HepG2 (cell line): ENCODE measurements at regions not wholly inside any gene's neighbourhood (a gene's known extent, or its start where the extent isn't known, plus 50 kb on each side); places are given as distances from the start of the nearest gene placed in this dataset.

Experiments
- ATAC-seq: fragments of 200-7000 bp; cut with Tn5 transposase; 3 replicates; pipeline ENCODE4 v1.9.1; 2020; ENCODE audit warnings: mild to moderate bottlenecking, moderate library complexity
- BruUV-seq: library from RNA; stranded (reverse); fragments of 400-500 nt; replicated peaks from 2 replicates; lab custom pipeline; 2021; lab: Mats Ljungman, UMichigan
- CTCF ChIA-PET: fragments of 300-600 bp; formaldehyde crosslinking; extraction: SDS; loops from one replicate; lab custom pipeline; 2021; ENCODE audit warnings: low total read pairs, inconsistent platforms, low intra/inter-chr PET ratio; lab: Yijun Ruan, JAX
- POLR2A ChIA-PET: fragments of 350-600 bp; sonication (Branson Sonifier 250); formaldehyde crosslinking; loops from one replicate; lab custom pipeline; 2020; ENCODE audit warnings: antibody characterized with exemption, inconsistent platforms; lab: Yijun Ruan, JAX
- DNase-seq: peaks from one replicate; pipeline ENCODE4 v3.0.0-alpha.2; 2015; ENCODE audit warnings: low spot score
- FAIRE-seq: peaks from 3 replicates; lab custom pipeline; 2011; peaks lifted over from hg19 to GRCh38; lab: Jason Lieb, UNC
- H2AFZ ChIP-seq: one replicate; pipeline ENCODE4 v1.6.1; 2011; ENCODE audit warnings: low read length, inconsistent platforms
- H3K27ac ChIP-seq: fragments of 300-600 bp; 3 replicates; pipeline ENCODE4 v1.8.0; 2011; ENCODE audit warnings: mixed run types, mild to moderate bottlenecking, mixed read lengths, low read length, inconsistent platforms; ENCODE audit not compliant: insufficient read depth; ENCODE audit errors: extremely low read length
- H3K27me3 ChIP-seq, 2 experiments: fragments of 200-600 bp in 1 of 2; 2 replicates in 1 of 2; 3 replicates in 1 of 2; pipeline versions ENCODE4 v1.6.0 to v1.8.0; 2011; ENCODE audit warnings: low read length in 2 of 2, mild to moderate bottlenecking in 2 of 2, moderate library complexity in 2 of 2, inconsistent platforms in 1 of 2; ENCODE audit not compliant: insufficient read depth in 2 of 2, control insufficient read depth in 1 of 2
- H3K36me3 ChIP-seq, 2 experiments: fragments of 200-600 bp in 1 of 2; replicated peaks in 1 of 2; 2 replicates in 1 of 2; 3 replicates in 1 of 2; pipeline versions ENCODE4 v1.5.1 to v1.8.0; 2011; ENCODE audit warnings: low read length in 2 of 2, inconsistent platforms in 1 of 2; ENCODE audit not compliant: insufficient read depth in 2 of 2, control insufficient read depth in 1 of 2
- H3K4me1 ChIP-seq: 2 replicates; pipeline ENCODE4 v1.5.1; 2012; ENCODE audit warnings: low read length, inconsistent platforms; ENCODE audit not compliant: insufficient read depth
- H3K4me2 ChIP-seq: 2 replicates; pipeline ENCODE4 v1.6.0; 2011; ENCODE audit warnings: low read depth, low read length, inconsistent platforms
- H3K4me3 ChIP-seq, 3 experiments: fragments of 200-600 bp in 1 of 3; sonication (generic), shearing (Covaris generic) in 1 of 3; replicated peaks in 1 of 3; 2 replicates each; pipeline ENCODE4 v1.5.1; 2011 to 2016; ENCODE audit warnings: low read length in 3 of 3, inconsistent platforms in 2 of 3, low read depth in 2 of 3, mild to moderate bottlenecking in 2 of 3, control low read depth in 1 of 3, mixed read lengths in 1 of 3; ENCODE audit not compliant: insufficient read depth in 1 of 3
- H3K79me2 ChIP-seq: one replicate; pipeline ENCODE4 v1.6.1; 2011; ENCODE audit warnings: low read length, inconsistent platforms; ENCODE audit not compliant: insufficient read depth
- H3K9ac ChIP-seq: 2 replicates; pipeline ENCODE4 v1.6.0; 2011; ENCODE audit warnings: mild to moderate bottlenecking, low read depth, low read length, inconsistent platforms; ENCODE audit not compliant: insufficient read depth
- H3K9me3 ChIP-seq: 2 replicates; pipeline ENCODE4 v1.5.1; 2012; ENCODE audit warnings: mild to moderate bottlenecking, low read length
- H4K20me1 ChIP-seq: 2 replicates; pipeline ENCODE4 v1.6.0; 2011; ENCODE audit warnings: inconsistent platforms, mild to moderate bottlenecking, low read length, moderate library complexity; ENCODE audit not compliant: insufficient read depth
- CEBPG ChIP-seq: IDR thresholded peaks from 2 replicates; pipeline ENCODE4 v1.6.1; 2016
- DMTF1 ChIP-seq: sonication (generic); formaldehyde crosslinking; IDR thresholded peaks from 2 replicates; pipeline ENCODE4 v1.4.0; 2020; ENCODE audit warnings: mild to moderate bottlenecking, missing genetic modification reagents
- HMGXB3 ChIP-seq: sonication (generic); formaldehyde crosslinking; IDR thresholded peaks from 2 replicates; pipeline ENCODE4 v1.4.0; 2020; ENCODE audit warnings: missing genetic modification reagents, borderline replicate concordance
- HOXD1 ChIP-seq: sonication (generic); formaldehyde crosslinking; IDR thresholded peaks from 2 replicates; pipeline ENCODE4 v1.5.0; 2020; ENCODE audit warnings: missing genetic modification reagents
- NAIF1 ChIP-seq: sonication (generic); formaldehyde crosslinking; IDR thresholded peaks from 2 replicates; pipeline ENCODE4 v1.5.0; 2020; ENCODE audit warnings: mild to moderate bottlenecking, missing genetic modification reagents, borderline replicate concordance
- POLR2AphosphoS5 ChIP-seq: IDR thresholded peaks from 2 replicates; pipeline ENCODE4 v1.6.1; 2012; ENCODE audit warnings: low read depth, low read length
- RNF219 ChIP-seq: sonication (generic); formaldehyde crosslinking; IDR thresholded peaks from 2 replicates; pipeline ENCODE4 v1.5.0; 2020; ENCODE audit warnings: mild to moderate bottlenecking, missing genetic modification reagents
- SP2 ChIP-seq: sonication (generic); formaldehyde crosslinking; IDR thresholded peaks from 2 replicates; pipeline ENCODE4 v1.5.1; 2020; ENCODE audit warnings: mild to moderate bottlenecking, missing genetic modification reagents
- SRF ChIP-seq: IDR thresholded peaks from 2 replicates; pipeline ENCODE4 v1.6.1; 2011; ENCODE audit warnings: mild to moderate bottlenecking, low read depth, low read length, moderate library complexity
- ZMYM2 ChIP-seq: sonication (generic); formaldehyde crosslinking; IDR thresholded peaks from 2 replicates; pipeline ENCODE4 v1.8.0; 2022; ENCODE audit warnings: mild to moderate bottlenecking, missing genetic modification reagents
- ZMYM3 ChIP-seq: sonication (generic); formaldehyde crosslinking; IDR thresholded peaks from 2 replicates; pipeline ENCODE4 v1.5.1; 2020; ENCODE audit warnings: mild to moderate bottlenecking, missing genetic modification reagents
- ZNF83 ChIP-seq: sonication (generic); formaldehyde crosslinking; IDR thresholded peaks from 2 replicates; pipeline ENCODE4 v1.4.0; 2020; ENCODE audit warnings: missing genetic modification reagents, mild to moderate bottlenecking, borderline replicate concordance
- WGBS: methylation state at CpG from one replicate; pipeline ENCODE4 v1.1.6; 2017; ENCODE audit warnings: low lambda C conversion rate; 5-methylcytosine and 5-hydroxymethylcytosine counted together
- in situ Hi-C: cut with HindIII; loops from 2 replicates; pipeline ENCODE4 v1.10.0; 2017; ENCODE audit warnings: low pct_unique_long_range_greater_than_20kb; ENCODE audit not compliant: extremely low pct_ligation_motif_present
- intact Hi-C: fragments of 100-400 bp; cut with micrococcal nuclease; formaldehyde crosslinking; loops from one replicate; pipeline ENCODE4 v1.10.0; 2022; ENCODE audit not compliant: unreplicated experiment

- 33% methylated on average over 7 of the region's 7 CpGs for WGBS
- H4K20me1 ChIP-seq, result no peaks in the 10 kb centered on the region
- DNase-seq, result no peak
- no peak for FAIRE-seq
- no peak overlapping the region for H3K27ac ChIP-seq
- no peak overlapping the region for H2AFZ ChIP-seq
- no peak overlapping the region for H3K4me2 ChIP-seq
- no peaks in the 10 kb centered on the region for H3K79me2 ChIP-seq
- H3K4me3 ChIP-seq, result no peak overlapping the region
- BruUV-seq, result no TSS peak
- TF ChIP-seq NAIF1 (CRISPR knock-in tag) (no peak), SP2 (CRISPR knock-in tag) (no peak), HOXD1 (CRISPR knock-in tag) (no peak), ZMYM3 (CRISPR knock-in tag) (no peak), SRF (no peak), DMTF1 (CRISPR knock-in tag) (no peak), HMGXB3 (no peak), RNF219 (CRISPR knock-in tag) (no peak), ZNF83 (CRISPR knock-in tag) (no peak), ZMYM2 (CRISPR knock-in tag) (no peak), CEBPG (CRISPR knock-in tag) (no peak), POLR2AphosphoS5 (no peak)
- in situ Hi-C loops, result loop anchor here (25.0 kb wide), 1 partner anchor 1328 kb away; no protein-coding TSS in a partner anchor
- intact Hi-C loops, result no loop called here
- no peaks in the 10 kb centered on the region for H3K36me3 ChIP-seq
- ChIA-PET CTCF (no interaction called here), POLR2A (no interaction called here)
- ATAC-seq, result no peak
- H3K4me1 ChIP-seq, result no peaks in the 10 kb centered on the region
- H3K27me3 ChIP-seq, result no peaks in the 10 kb centered on the region
- no peak overlapping the region for H3K9ac ChIP-seq
- no peaks in the 10 kb centered on the region for H3K9me3 ChIP-seq
Observed at GRCh38 chr16:55264949-55265348, 59.1 kb upstream of the IRX6 start.
